Gastrocnemius medialis (tissue), 4 donors: ENCODE measurements at regions not wholly inside any gene's neighbourhood (a gene's known extent, or its start where the extent isn't known, plus 50 kb on each side); places are given as distances from the start of the nearest gene placed in this dataset.

Experiments used
- CTCF ChIP-seq, 5 experiments: fragments of 450-650 bp in 3 of 5; fragments of 200-600 bp in 2 of 5; sonication (generic) in 2 of 5; IDR thresholded peaks in 4 of 5; conservative IDR thresholded peaks in 1 of 5; 1 replicate in 4 of 5; 2 replicates in 1 of 5; pipeline ENCODE4 v1.5.1; 2016 to 2019; ENCODE audit warnings: antibody characterized with exemption in 5 of 5, mild to moderate bottlenecking in 3 of 5, moderate library complexity in 3 of 5
- POLR2A ChIP-seq, 2 donors: fragments of 450-650 bp; IDR thresholded peaks; one replicate each; pipeline ENCODE4 v1.6.1; 2017; ENCODE audit warnings: antibody characterized with exemption in 2 of 2, mild to moderate bottlenecking in 2 of 2, moderate library complexity in 2 of 2

- TF ChIP-seq POLR2A (IDR thresholded peaks at IDR 0.05) = no peak
- TF ChIP-seq CTCF (IDR thresholded peaks at IDR 0.05 in 4 of 5, conservative IDR thresholded peaks at IDR 0.05 in 1 of 5) = no peak
Measured at GRCh38 chr17:71081666-71082065, 912.3 kb downstream of the KCNJ2 start.
